Glomerular visceral epithelial cell (primary cell): ENCODE measurements at regions not wholly inside any gene's neighbourhood (a gene's known extent, or its start where the extent isn't known, plus 50 kb on each side); places are given as distances from the start of the nearest gene placed in this dataset.

Source experiments
- DNase-seq: peaks from one replicate; pipeline ENCODE4 v3.0.0-alpha.2; 2016; ENCODE audit errors: extremely low spot score

DNA sequence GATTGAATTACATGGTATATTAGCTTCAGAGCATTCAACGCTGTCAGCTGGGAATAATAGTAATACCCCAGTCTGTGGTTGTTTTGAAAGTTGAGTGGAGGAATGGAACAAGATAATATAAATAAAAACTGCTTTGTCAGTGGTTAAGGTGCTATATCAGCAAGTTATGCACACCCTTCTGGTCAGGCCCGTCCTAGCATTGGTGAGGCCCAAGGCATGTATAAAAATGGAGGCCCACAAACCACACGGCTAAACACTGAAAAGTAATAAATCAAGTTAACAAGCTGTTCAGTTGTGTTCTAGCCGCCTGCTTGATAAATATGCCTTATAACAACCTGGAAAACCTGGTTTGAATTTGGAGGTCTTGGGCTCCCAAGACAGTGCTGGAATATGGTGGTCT is 77.4 kb downstream of the PSMG1 start:
- no peak for DNase-seq

DNA sequence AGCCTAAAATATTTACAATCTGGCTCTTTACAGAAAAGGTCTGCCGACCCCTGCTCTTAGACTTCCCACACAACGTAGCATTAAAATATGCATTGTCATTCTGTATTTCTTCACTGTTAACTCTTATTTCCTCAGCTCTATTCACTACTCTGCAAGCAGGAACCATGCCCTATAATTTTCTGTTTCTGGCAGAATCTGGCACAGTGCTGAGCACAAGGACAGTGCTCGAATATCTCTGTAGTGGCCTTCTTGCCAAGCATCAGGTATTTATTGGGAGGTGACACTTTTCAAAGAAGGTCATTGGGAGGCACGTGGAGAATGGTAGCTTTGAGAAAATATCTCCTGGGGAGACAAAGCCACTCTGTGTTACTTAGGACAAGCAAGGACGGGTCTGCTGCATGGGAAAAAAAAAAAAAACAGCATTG is 77.9 kb downstream of the PSMG1 start:
- DNase-seq: no peak

DNA sequence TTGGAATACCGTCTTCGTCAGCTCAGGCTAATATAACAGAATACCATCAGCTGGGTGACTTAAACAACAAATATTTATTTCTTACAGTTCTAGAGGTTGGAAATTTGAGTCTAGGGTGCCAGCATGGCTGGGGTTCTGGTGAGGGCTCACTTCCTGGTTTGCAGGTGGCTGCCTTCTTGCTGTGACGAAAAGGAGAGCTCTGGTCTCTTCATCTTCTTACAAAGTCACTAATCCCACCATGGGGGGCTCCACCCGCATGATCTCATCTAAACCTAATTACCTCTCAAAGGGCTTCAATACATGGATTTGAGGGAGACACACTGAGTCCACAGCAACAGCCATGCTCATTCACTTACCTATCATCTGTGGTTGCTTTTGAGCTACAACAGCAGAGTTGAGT is 78.3 kb downstream of the PSMG1 start:
- no peak for DNase-seq

DNA sequence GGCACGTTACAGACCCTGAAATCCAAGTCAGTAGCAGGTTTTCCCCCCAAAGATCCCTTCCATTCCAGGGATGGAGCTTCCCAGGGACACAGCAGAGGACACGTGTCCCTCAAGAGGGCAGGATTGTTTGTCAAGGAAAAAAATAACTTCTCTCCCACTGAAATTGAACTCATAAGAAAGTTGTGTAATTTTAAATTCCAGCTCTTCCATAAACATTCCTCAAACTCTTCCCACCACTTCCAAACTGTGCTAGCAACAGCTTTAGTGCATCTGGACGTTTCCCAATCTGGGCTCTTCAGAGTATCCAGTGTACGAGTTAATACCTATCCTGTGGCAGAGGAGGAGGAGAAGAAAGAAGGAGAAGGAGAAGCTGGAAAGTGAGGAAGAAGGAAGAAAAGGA is 79.6 kb downstream of the PSMG1 start:
- no peak for DNase-seq

DNA sequence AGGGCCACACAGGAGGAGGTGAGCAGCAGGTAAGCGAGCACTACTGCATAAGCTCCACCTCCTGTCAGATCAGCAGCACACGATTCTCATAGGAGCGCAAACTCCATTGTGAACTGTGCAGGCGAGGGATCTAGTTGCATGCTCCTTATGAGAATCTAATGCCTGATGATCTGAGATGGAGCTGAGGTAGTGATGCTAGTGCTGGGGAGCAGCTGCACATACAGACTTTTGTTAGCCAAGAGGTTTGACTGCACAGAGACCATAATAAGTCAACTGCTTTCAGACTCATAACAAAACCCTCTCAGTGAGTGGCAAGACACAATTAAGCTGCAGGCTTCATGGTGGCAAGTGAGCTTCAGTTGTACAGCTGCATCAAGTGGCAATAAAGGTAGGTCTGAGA is 83.4 kb downstream of the PSMG1 start:
- DNase-seq: no peak

DNA sequence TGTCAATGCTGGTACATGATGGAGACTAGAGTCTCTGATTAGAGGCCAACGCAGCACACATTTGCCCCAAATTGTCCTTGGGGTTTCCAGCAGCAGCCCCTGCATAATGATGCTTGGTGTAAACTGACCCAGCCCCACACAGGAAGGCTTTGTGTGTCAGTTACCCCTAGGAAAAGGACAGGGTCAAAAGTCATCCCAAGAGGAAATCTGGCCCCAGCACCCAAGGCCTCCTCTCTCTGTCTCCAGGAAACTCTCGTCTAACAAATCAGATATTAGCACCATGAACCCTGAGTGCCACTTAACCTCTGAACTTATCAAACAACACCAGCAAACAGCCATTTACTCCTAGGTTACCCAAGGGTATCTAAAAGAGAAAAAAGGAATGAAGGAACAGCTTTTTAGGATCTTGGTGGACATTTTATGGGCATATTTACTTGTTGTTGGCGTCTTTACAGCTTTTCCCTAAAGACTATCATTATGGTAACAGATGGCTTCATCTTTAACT is 84.5 kb downstream of the PSMG1 start:
- no peak for DNase-seq

DNA sequence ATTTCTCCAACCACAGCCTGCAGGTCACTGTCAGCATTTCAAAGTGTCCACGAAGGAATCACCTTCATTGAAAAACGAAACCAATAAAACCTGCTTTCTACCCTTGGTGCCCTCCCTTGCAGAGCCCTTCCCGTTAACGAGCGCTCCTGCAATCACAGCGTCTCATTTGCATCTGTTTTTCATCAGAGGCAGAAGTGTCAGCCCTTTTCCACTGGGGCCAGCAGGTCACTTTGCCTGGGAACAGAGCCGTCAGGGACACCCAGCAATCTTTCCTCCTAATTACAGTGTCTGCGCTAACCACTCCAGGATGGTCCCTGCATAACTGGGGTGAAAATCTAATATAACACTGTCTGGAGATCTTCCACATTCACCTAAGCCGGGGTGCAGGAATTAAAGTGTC is 85.3 kb downstream of the PSMG1 start:
- DNase-seq: no peak

DNA sequence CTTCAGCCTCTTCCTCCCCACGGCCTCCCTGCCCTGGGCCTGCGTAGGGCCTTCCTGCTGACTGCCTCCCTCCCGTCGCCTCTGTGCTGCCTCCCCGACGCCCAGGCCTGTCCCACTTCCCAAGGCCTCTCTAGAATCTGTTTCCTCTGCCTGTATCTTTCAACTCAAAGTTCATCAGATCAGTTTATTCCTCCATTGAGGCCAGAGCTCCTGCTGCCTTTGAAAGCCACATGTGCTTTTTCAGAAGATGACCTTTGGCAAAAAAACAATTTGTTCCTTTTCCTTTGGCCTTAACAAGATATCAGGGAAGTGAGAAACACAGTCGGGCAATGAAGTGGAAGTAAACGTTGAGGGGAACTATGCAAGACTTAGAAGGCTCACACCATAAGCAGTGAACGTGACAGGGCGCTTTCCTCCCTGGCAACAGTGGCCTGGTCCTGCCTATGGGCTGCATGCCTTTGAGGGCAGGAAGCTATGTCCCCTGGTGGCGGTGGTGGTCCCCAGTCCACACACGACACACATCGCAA is 85.9 kb downstream of the PSMG1 start:
- no peak for DNase-seq

DNA sequence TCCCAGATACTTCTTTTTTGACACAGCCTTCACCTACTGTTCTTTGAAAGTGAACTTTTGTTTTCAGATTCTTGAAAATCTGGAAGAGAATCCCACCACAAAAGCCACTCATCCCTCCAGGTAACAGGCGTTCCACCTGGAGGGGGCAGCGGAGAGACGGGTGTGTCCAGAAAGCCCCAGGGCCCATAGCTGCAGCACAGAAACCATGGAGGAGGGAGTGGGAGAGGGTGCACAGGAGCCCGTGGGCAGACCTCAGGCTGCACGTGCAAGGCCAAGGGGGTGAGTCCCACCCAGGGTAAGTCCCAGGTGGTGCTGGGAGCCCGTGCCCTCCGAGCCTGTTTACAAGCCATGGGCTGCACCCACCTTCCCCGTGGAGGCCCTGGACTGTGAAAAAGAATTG is 86.5 kb downstream of the PSMG1 start:
- DNase-seq: no peak

DNA sequence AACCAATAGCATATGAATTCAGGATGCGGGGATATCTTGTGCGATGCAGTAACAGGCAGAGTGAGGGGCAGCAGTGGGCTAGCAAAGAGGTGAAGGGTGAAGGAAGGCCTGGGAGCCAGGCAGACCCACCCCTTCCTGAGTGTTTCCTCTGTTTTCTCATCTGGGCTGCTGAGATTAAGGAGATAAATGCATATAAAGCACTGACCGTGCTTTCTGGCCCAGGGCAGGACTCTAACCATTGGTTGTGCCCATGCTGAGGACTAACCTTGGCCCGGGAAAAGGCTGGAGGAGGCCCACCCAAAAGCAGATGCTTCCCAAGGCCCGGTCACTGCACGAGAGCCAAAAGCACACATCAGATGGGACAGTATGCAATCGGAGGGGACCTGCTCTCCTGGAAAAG is 87.6 kb downstream of the PSMG1 start:
- no peak for DNase-seq

DNA sequence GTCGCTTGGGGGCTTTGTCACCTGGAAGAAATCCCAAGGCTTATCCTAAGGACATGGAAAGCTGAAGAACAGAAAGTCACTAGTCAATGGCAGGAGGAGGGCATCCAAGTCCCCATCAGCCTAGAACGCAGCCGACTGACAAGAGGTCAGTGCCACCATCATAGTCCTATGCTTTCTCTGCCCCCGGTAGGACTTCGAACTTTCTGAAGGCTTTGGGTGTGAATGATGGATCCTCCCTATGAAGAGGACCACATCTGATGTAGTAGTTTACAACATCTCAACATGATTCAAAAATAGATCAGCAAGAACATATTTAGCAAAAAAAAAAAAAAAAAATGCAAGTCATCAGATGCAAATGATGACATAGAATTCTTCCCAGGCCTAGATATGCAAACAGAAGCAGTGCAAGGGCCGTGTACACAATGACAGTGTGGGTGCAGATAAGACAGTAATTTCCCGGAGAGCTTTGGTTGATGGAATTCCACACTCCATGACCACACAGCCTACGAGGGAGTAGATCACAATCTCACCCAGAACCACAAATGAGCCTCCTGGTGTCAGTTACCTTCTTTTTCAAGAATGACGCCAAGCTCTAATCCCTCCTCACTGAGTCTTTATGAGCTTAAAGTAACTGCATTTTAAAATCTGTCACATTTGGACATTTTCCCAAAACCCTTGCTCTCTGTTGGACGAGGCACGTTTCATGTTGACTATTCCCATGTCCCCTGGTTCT is 88.2 kb downstream of the PSMG1 start:
- peak; percentile 10 for DNase-seq

DNA sequence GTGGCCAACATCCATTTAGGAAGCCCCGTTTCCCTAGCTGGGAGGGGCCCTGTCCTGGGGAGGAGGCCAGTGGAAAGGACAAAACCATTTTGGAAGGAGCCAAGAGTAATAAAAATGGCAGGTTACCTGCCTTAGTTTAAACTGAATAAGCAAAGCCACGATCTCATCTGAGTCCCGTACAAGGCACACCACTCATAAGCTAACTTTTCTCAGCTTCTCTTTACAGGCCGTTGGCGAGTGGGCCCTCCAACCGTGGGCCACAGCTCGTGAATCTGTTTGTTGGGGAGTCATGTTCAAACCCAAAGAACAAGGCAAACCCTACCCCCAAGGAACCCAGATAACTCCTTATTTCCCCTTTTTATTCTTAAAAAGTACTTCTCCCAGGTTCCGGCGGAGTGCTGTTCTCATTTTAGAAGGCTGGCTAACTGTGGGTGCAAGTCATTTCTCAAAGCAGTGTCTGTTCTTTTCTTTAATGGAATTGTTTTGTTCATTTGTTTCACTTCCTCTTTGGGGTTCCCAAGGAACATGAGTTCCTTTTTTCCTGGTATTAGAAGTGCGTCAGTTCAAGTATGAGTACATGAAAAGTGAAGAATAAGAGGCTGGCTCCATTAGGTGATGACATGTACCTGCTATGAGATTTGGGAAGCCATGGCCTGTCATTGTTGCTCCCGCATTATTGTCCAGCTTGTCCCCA is 89.0 kb downstream of the PSMG1 start:
- no peak for DNase-seq

DNA sequence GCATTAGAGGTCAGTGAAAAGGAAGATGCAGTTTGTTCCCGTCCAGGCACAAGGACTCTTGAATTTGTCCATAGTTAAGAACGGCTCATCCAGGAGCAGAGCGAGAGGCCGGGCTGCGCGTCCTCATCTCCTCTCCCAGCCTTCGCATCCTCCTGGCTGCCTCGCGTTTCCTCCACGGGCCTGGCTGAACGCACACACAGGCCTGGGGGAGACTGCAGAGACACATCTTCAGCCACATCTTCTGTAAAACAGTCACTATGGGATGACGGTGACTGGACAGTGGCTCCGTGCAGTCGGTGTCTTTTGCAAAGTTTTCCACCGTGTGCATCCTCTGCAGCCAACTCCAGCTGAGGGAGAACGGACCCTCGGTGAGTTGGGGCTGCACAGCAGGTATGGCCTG is 89.7 kb downstream of the PSMG1 start:
- DNase-seq: no peak

DNA sequence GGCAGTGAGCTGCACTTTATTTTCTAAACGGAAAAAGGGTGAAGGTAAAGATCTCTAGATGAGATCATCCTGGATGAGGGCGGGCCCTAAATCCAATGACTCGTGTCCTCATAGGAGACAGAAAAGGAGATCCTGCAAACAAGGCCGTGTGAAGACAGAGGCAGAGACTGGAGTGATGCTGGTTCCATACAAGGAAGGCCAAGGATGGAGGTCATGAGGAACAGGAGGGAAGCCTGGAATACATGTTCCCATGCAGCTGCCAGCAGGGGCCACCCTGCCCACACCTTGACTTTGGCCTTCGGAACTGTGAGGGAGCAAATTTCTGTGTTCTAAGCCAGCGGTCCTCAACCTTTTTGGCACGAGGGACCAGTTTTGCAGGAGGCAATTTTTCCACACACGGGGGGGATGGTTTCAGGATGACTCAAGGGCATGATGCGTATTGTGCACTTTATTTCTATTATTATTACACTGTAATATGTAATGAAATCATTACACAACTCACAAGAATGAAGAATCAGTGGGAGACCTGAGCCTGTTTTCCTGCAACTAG is 94.3 kb downstream of the PSMG1 start:
- peak; percentile 46 for DNase-seq

DNA sequence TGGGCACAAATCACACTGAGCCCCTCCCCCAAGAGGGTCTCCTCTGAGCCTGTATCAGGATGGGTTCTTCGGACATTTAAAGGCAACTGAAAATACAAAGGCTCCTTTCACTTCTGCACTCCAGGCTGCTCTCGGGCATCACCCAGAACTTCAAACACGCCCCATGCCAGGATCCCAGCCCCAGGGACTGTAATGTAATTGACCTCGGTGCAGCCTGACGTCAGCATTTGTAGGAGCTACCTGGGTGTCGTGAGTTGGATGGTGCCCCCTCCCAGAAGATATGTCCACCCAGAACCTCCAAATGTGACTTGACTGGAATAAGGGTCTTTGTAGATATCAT is 95.2 kb downstream of the PSMG1 start:
- no peak for DNase-seq

DNA sequence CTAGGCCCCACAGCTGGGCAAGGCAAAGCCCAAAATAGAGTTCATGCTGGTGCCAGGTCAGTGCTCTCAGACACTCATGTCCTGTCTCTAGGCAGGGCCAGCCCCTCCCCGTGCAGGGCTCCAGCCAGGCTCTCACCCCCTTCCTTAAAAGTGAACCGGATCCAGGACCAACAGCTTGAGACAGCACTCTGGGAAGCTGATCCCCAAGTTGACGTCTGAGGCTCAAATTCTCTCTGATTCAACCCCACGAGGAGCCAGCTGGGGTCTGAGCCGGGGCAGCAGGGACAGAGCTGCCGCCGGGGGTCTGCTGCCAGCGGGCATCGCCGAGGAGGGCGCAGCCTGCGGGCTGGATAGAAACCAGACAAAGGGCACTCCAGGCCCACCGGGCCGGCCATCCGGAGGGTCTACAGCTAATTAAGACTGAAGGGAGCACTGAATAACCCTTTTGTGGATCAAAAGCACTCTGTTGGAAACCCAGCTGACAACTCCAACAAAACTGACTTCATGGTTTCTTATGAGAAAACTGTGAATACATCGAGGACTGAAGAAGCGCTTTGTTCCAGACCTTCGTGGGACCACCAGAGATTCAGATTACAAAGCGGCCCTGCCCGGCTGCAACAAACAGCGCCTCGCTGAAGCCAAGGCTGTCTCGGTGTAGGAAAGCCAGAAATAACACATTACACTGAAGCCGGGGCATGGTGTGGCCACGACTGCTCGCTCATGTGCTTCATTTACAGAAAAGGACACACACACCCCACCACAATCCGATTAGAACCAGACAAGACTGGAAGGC is 95.8 kb downstream of the PSMG1 start:
- no peak for DNase-seq

DNA sequence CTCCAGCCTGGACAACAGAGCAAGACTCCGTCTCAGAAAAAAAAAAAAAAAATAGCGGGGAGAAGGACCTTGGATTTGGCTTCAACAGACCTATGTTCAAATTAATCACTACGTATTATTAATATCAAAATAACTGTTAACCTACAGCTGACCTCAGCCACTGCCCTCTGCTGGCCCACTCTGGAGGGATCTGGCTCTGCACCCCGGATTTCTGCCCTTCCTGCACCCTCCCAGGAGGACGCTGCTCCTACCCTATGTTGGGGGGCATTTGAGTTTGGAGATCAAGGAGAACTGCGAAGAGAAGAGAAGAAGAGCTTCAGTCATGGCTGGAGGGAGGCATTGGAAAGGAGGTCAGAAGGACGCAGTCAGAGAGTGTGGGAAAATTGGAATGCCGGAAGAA is 96.7 kb downstream of the PSMG1 start:
- no peak for DNase-seq

DNA sequence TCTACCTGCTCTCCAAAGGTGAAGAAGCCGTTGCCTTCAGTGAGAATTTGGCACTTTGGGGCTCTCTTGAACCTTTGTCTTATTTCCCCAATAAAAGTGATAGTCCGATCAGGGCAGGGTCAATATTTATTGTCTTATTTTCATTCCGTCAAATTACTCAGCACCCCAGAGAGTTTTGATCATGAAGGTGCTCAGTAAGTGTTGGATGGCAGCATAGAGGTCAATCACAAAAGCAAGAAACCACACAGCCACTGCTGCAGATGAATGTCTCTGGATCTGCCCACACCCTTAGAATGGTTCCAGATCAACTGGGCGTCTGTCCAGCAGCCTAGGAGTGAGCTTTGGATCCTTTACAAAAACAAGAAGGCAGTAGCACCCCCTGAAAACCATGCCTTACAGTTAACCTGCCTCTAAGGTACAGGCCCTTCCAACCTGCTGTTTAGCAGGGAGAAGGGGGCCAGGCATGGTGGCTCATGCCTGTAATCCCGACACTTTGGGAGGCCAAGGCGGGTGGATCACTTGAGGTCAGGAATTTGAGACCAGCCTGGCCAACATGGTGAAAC is 97.3 kb downstream of the PSMG1 start:
- DNase-seq: no peak

DNA sequence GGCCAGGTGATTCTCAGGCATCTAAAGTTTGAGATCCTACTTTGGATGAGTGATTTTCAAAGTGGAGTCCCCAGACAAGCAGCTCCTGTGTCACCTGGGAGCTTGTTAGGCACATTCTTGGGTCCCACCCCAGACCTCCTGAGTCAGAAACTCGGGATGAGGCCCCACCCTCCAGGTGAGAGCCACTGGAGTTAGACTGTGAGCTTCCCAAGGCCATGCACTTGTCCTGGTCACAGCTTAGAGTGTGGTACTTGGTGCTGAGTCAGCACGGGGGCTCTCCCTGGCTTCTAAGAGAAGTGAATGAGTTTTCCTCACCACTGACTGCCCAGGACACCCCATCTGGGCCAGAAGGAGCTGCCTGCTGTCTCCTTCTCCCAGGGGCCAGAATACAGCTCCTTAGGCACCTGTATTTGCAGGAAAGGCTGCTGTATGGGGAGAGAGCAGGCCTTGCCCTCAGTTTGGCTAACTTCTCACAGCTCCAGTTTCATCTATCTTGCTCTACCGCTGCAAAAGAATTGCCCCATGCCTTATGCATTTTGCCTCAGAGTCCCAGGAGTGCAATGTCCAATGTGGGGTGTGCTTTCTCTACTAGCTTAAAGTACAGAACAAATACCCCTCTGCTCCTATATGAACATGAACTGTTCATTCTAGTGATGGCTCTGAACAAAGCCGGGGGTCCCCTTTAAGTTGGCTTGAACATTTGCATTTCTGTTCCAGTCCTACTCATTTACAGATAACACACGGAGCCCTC is 98.1 kb downstream of the PSMG1 start:
- DNase-seq: no peak

DNA sequence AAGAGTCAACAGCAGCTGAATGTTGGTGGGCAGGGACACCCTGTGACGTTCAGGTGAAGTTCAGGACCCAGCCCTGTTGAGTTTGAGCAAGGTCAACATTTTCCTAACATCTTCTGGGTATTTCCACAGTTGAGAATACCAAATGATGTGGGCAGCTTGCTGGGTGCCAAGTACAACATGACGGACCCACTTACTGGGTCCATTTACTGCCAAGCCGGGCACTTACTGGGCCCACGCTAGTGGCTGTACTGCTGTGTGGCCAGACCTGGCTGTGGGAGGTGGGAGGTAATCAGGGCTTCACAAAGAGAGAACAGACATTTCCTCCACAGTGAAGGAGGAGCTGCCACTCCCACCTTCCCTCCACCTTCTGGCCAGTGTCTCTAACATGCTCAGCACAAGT is 99.2 kb downstream of the PSMG1 start:
- no peak for DNase-seq

DNA sequence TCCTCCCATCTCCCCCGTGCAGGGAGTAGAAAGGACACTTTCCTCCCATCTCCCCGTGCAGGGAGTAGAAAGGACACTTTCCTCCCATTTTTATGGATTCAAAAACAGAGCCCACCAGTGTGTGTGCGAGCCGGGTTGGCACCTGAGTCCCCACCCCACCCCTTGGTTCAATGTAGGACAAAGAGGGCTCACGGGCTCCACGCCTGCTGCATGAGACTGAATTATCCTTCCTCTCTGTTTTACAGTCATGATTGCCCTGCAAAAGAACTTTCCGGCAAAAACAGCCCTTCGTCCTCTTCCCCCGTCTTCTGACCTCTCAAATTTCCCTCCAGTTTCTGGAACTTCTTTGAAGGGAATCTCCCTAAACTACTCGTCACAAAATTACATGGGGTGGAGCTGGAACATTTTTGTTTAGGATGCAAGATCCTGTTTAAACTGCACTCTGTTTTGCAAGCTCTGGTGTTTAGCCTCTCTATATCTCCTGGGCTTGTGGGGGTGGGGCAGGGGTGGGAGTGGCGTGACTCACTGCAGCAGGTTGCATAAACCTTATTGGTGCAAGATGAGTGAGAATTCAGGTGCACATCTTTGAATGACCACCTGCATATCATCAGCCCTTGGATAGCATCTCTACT is 99.8 kb downstream of the PSMG1 start:
- no peak for DNase-seq
